GM18498 (cell line): ENCODE measurements at regions not wholly inside any gene's neighbourhood (a gene's known extent, or its start where the extent isn't known, plus 50 kb on each side); places are given as distances from the start of the nearest gene placed in this dataset.
A peak's percentile ranks its signal among the peaks of the same experiment; 100 is the strongest.

Experiments used
- ATAC-seq: cut with Tn5 transposase; IDR thresholded peaks from one replicate; pipeline ENCODE4 v1.9.1; 2021; ENCODE audit warnings: mild to moderate bottlenecking, moderate library complexity; ENCODE audit not compliant: unreplicated experiment

DNA sequence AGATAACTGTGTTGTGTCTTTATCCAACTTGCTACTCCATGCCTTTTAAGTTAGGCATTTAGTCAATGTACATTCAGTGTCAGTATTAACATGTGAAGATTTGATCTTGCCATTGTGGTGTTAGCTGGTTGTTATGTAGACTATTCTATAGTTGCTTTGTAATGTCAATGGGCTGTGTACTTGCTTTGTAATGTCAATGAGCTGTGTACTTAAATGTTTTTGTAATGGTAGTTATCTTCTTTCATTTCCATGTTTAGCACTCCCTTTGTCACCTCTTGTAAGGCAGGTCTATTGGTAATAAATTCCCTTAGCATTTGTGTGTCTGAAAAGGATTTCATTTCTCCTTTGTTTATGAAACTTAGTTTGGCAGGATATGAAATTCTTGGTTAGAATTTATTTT is 53.4 kb downstream of the MC4R start:
- no peak for ATAC-seq

GRCh38 chr18:60311676-60312360 is 60.8 kb downstream of the MC4R start:
- ATAC-seq, result no peak

GRCh38 chr18:60295674-60296073 is 76.9 kb downstream of the MC4R start:
- no peak for ATAC-seq

GRCh38 chr18:60292186-60292585 is 80.4 kb downstream of the MC4R start:
- no peak for ATAC-seq

GRCh38 chr18:60279391-60279790 is 93.2 kb downstream of the MC4R start:
- ATAC-seq, result no peak

DNA sequence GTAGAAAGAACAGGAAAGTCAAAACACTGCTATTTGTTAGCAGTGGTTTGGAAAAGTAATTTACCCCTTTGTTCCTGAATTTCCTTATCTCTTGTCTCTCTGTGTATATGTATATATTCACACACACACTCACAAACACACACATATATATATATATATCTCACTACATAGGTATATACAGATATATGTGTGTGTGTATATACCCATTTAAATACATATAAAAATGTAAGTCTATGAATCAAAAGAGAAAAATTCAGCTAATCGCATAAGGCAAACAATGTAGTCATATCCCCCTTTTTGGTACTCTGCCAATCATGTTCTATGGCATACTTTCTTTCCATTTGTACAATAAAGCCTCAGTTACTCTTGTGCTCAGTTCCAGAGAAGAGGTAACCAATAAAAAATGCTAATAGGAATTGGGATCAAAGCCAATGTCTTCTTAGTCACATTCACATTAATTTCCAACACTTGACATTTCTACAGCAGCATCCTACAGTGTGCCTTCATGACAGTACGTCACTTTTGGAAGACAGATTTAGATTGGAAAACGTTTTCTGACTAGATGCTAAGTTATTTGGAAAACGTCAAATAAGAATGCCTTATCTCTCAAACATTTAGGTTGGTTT is 94.6 kb downstream of the MC4R start:
- ATAC-seq, result no peak

GRCh38 chr18:60267391-60268058 is 105.0 kb downstream of the MC4R start:
- ATAC-seq, result no peak

DNA sequence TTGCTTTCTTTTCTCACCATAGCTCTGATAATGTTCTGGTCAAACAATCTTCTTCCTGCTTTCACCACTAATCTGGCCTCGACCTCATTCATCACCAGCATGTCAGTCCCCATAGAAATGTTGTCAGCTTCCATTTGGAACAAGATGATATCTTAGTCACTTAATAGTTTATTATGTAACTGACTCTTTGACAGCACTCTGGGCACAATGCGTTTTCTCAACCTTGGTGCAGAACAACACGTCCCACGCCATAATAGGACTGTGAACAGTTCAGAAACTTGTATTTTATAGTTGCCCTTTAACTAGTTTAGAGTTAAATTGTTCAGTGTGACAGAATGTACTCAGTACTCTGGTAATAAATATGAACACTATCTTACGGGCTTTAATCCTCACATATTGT is 106.0 kb downstream of the MC4R start:
- no peak for ATAC-seq

DNA sequence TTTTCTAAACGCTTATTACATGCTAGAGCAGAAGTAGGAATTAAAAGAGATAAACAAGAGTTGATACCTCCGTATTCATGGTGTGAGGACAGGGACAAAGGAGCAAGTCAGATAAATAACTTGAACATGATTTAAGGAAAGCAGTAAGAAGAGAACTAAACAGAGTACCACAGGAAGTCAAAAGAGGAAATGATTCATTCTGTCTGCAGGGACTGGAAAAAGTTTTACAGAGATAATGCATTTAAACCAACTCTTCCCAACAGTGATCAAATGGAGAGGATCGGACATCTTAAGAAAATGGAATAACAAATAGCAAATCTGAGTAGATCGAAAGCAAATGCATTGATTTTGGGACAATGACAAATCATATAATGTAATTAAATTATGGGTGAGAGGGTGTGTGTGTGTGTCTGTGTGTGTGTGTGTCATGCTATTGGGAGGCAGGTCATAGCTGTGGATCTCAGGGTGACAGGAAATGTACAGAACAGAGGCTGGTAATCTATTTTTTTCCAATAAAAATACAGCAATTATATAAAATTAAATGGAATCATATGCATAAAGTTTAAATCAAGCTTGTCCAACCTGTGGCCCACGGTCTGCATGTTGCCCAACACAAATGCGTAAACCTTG is 113.4 kb downstream of the MC4R start:
- peak; percentile 62 for ATAC-seq

GRCh38 chr18:60249388-60249787 is 123.2 kb downstream of the MC4R start:
- no peak for ATAC-seq

- no peak for ATAC-seq
Measured at GRCh38 chr18:60248336-60249330, 123.9 kb downstream of the MC4R start.

DNA sequence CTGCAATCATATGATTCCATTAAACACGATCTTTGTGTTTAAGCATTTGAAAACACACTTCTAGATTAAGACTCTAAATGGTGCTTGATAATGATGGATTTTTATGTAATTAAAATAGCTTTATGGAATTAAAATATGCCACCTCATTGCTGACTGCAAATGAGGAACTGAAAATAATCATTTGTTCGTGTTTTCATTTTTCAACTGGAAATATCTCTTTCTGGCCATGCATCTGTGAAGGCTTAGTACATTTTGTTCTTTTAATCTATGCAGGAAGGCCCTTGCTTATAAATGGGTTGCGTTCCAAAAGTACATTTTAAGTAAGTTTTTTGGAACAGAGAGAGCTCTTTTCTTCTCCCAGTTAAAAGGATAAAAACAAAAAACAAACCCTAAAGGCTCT is 125.5 kb downstream of the MC4R start:
- peak; percentile 84 for ATAC-seq

- ATAC-seq, result peak; percentile 80
Measured at GRCh38 chr18:60246606-60247005, 126.0 kb downstream of the MC4R start.

GRCh38 chr18:60245096-60245495 is 127.5 kb downstream of the MC4R start:
- no peak for ATAC-seq

- ATAC-seq, result peak; percentile 96
Measured at GRCh38 chr18:60239024-60239710, 133.4 kb downstream of the MC4R start.

GRCh38 chr18:60235164-60235563 is 137.4 kb downstream of the MC4R start:
- ATAC-seq, result no peak

GRCh38 chr18:60232541-60232940 is 140.0 kb downstream of the MC4R start:
- peak; percentile 55 for ATAC-seq

GRCh38 chr18:60228609-60229595 is 143.7 kb downstream of the MC4R start:
- no peak for ATAC-seq

DNA sequence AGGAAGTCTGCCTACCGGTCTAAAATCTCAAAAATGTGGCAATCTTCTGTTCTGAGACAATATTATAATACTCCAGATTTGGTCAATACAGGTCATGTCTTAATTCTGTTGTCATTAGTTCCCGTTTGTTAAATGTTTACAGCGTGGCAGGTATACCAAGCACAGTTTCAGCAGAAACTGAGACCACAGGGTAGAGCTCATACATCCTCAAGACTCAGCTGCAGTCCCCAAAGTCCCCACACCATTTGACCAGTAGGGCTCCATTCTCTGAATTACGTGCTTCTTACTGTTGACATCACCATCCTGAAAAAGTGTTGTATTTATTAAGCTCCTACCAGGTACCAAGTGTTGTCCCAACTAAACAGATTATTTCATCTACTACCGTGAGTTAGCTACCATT is 157.1 kb downstream of the MC4R start:
- ATAC-seq, result peak; percentile 74
